Medulla oblongata (tissue), 1 donor: ENCODE measurements at regions not wholly inside any gene's neighbourhood (a gene's known extent, or its start where the extent isn't known, plus 50 kb on each side); places are given as distances from the start of the nearest gene placed in this dataset.
"Not testable (repeated sequence)": the region's sequence is repeated elsewhere in the genome, so short reads cannot be mapped to it uniquely, and the experiment has no call there.

Experiments
- DNase-seq: peaks from one replicate; pipeline ENCODE4 v3.0.0-alpha.2; 2015; ENCODE audit errors: extremely low spot score

DNA sequence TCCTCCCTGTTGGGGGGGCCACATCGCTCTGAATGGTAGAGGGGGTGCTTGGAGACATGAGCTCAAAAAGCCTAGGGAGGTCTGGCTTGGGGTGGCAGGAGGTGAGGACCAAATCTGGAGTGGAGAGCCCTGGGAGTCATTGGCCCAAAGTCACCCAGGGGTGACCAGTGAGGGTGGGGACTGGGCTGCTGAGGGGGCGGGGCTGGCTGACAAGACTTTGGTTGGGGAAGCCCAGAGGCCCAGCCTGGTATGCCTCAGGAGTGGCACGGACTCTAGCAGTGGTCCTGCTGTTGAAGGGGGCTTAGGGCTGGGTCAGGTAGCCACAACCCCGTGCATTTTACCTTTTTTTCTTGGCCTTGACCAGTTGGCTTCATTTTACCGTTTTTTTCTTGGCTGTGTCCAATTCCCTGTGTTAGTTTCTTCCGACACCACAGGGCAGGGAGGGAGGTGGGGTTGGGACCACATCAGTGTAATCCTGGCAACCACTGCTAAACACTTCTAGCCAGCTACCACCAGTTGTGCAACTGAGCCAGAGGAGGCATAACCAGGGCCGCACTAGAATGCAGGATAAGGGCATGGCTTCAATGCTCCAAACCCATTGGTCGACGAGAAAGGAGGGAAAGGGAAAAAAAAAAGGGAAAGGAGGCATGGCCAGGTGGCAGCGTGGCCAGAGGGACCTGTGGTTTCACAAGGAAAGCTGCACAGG lies 105.3 kb upstream of the C2CD4B start:
- no peak for DNase-seq

DNA sequence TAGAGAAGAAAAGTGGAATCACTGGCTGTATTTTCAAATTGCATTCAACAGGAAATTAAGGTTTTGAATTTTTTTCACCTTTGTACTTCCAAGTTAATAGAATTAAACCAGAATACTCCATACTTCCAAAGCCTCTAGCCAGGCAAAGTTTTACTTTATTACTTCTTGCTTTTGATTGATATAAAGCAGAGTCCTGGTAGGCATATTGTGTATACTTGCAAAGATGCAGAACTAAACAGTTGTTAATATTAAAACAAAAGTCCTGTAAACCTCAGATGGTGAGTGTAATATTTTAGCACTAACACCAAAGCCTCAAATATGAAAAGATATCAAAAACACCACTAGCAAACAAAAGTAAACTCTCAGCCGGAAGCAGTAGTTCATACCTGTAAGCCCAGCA lies 107.2 kb upstream of the C2CD4B start:
- DNase-seq, result no peak

DNA sequence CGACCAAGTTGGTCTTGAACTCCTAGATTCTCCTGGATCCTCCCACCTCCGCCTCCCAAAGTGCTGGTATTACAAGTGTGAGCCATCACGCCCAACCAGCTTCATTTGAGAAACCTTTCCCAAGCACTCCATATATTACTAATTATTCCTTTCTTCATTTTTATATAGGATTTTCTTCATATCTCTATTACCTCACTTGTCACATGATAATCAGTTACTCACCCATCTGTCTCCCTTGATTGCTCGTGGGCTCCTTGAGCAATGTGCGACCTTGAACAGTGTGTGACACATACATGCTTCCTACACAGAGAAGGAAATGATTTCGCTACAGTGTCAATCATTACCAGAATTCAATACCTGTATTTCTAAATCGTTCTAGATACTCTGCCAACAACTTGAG lies 110.7 kb upstream of the C2CD4B start:
- no peak for DNase-seq

DNA sequence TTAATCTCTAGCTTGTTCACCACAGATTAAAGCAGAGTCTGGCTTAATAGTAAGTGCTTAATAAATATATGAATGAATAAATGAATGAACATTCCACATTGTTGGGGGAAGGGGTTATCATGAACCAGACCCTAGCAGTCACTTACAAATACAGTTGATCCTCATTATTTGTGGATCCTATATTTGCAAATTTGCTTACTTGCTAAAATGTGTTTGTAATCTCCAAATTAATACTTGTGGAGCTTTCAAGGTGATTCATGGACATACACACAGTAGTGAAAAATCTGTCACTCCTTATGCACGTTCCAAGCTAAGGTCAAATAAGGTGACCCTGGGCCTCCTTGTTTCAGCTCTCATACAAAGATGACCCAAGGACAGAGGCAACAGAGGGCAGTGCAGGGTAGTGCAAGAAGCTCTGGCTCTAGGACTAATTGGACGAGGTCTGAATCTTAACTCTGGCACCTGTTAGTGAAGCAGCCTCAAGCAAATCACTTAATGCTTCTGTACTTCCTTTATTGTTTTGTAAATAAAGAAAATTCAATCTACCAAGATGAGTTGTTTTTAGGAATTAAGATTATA lies 112.8 kb upstream of the C2CD4B start:
- DNase-seq, result no peak

DNA sequence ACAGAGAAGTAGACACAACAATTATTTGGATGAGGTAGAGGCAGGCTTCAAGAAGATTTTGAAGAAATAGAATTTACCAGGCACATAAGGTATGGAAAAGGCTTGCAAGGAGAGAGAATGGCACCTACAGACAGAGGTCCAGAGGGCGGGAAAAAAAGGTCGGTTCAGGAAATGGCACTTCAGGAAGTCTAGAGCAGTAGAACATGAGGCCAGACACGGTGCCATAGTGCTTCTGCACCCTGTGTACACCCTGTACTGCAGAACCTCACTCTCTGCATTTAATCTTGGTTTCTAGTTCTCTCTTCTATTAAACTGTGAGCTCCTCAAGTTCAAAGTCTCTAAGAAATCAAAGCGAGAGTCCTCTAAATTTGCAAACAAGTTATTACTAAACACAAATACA lies 113.4 kb upstream of the C2CD4B start:
- no peak for DNase-seq

DNA sequence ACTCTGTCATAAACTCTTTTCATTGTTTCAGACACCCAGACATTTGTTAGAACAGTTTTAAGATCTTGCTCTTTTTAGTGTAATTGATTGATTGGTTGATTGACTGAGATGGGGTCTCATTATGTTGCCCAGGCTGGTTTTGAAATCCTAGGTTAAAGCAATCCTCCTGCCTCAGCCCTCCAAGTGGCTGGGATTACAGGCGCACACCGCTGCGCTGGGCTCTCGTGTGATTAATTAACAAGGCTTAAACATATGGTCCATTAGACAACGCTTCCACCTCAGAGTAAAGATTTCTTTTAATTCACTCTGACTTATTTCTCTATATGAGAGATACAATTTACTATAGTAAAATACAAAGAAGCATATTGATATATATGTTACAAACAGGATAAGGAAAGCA lies 114.0 kb upstream of the C2CD4B start:
- DNase-seq, result no peak

DNA sequence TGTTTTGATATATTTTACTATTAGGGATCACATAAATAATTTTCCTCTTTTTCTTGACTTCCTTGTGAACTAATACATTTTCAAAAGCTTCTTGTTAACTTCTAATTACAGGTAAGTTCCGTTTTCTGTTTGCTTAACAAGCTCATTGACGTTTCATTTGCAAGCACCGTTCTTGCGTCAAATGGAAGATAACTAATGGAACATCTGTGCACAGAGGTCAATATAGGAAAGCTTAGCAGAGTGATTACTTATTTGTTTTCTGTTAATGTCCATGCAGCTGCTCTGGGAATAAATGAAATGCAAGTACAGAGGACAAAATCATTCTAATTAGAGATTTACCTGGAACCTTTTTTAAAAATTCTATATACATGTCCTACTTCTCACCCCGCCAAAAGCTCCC lies 115.5 kb upstream of the C2CD4B start:
- DNase-seq, result no peak

DNA sequence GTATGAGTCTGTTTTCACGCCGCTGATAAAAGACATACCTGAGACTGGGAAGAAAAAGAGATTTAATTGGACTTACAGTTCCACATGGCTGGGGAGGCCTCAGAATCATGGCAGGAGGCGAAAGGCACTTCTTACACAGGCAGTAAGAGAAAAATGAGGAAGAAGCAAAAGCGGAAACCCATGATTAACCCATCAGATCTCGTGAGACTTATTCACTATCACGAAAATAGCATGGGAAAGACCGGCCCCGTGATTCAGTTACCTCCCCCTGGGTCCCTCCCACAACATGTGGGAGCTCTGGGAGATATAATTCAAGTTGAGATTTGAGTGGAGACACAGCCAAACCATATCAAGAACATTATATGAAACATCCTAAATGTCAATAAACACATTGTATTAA lies 116.7 kb upstream of the C2CD4B start:
- not testable (repeated sequence) for DNase-seq

DNA sequence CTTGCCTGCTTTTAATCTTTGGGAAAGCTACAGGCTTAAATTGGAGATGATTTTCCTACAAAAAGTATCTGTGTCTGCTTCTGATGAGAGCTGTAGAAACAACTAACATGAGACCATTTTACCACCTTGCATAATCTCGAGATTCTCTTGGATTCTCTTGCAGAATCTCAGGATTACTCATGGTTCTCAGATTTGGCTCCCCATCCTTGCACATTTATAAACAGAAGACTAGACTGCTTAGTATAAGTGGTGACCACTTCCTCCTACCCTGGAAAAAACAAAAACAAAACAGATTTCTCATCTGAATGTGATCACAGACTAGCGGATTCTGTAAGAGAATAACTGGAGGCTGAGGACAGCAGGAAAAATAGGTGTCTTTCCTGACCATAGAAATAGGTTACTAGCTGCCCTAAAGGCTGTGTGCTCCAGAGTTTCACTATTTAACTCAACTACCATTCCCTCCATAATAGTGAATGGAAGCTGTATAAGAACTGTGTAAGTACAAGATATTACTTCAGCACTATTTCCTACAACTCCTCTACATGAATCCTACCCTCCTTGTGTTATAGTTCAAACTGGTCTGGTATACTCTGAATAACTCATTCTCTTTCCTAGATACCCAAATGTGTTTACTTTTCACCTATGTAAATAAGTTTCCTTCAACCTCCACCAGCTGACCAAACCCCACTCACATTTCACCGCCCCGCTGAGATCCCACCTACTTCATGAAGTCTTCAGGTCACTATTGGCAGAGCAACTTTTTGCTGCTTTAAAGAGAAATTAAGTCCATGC lies 122.2 kb upstream of the C2CD4B start:
- DNase-seq, result no peak

DNA sequence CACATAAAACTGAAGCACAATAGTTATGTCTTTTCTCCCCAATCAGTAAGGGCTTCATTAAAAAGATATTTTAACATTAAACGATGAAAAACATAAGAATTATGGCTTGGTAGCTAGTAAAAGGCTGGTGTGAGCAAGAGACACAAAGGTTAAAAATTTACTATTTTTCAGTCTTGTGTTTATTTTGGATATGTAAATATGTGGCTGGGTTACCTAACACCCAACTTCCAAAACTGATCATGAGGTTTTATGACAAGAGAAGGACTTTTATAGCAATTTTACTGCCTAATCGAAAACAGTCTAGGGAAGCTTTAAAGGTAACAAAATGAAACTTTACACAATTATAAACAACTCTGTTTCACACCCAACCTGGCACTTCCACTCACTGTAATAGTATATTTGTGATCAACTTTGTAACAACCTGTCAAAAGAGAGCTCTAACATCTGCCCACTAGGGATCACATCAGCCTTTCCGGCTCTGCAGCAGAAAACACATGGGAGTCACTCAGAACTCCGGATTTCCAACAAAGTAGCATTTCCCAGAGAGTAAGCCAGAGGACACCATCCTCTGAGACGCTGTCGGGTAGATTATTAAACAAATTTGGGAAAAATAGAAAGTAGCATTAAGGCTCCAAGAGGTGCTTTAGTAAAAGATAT lies 123.4 kb upstream of the C2CD4B start:
- DNase-seq, result no peak

DNA sequence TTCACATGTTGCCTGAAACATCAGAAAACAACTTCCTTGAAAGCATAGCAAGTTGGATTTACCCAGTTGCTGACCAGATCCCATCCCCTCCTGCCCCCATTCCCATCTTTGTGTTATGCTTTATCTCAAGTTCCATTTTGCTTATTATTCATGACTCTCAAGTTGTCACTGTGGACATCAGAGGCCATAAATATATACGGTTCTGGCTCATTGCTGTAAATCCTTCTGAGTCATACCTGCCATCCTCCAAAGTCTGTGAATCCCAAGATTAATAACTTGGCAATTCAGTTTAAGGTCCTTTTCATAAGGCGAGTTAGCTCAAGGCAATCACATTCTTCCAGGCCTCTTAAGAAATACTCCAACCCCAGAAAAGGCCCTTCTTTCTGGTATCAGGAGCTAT lies 126.2 kb upstream of the C2CD4B start:
- no peak for DNase-seq

DNA sequence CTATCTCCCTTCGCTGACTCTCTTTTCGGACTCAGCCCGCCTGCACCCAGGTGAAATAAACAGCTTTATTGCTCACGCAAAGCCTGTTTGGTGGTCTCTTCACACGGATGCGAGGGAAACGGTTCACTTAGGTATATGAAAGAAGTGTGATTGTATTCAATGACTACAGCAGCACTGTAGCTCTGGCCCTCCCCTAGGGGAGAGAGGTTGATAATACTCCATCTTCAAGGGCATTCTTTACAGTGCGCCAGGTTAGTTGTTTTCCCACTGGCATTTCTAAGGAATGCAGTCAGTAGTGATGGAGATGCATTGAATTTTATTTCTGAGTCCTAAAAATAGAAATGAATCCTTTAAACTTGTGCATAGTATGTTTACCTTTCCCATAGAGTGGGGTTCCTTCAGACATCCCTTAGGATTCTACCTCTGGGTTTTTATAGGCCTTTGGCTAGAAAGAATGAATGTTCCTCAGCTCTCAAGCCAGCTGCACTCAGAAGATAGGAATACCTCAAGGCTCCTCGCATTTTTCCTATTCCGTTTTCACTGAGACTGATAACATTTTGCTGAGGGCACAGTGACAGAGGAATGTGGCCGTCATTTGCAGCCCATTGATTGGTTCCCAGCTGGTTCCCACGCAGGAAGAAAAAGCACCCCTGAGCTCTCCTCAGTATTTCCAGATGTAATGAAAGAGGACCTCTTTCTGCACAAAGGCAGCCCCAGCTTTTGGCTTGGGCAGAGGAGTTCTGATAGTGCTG lies 131.8 kb upstream of the C2CD4B start:
- no peak for DNase-seq

DNA sequence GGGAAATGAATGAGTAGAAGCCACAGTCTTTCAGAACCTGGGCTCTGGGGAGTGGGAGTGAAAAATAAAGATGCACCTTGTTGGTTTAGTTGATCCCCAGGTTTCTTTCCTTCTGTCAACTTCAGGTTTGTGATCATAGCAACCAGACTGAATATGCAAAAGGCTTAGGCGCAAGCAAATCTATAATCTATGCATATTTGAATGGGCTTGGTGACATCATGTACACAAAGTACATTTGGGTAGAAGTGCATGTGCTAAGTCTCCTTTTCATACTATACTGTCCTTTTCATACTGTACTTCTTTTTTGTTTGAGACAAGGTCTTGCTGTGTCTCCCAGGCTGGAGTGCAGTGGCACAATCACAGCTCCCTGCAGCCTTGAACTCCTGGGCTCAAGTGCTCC lies 132.4 kb upstream of the C2CD4B start:
- no peak for DNase-seq

DNA sequence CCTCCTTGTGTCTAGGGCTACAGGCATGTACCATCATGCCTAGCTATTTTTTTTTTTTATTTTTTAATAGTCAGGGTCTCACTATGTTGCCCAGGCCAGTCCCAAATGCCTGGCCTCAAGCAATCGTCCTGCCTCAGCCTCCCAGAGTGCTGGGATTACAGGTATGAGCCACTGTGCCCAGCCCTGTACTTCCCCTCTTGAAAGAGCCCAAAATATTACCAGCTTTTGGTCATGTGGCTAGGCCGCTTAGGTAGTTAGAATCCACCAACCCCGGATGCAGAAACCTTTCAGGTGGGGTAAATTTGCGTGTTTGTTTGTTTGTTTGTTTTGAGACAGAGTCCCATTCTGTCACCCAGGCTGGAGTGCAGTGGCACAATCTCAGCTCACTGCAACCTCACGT lies 132.8 kb upstream of the C2CD4B start:
- no peak for DNase-seq

DNA sequence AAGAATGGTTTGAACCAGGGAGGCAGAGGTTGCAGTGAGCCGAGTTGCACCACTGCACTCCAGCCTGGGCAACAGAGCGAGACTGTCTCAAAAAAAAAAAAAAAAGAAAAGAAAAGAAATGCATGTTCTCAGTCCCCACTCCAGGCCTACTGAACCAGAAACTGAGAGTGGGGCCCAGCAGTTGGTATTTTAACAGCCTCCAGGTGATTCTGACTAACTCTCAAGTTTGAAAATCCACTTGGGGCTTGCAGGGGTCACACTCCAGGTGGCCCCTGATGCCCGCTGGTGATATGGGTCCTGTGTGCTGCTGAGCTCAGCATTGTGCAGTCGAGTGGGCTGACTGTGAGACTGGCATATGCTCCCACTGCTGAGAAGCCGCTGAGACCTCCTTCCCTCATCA lies 133.7 kb upstream of the C2CD4B start:
- DNase-seq, result no peak

DNA sequence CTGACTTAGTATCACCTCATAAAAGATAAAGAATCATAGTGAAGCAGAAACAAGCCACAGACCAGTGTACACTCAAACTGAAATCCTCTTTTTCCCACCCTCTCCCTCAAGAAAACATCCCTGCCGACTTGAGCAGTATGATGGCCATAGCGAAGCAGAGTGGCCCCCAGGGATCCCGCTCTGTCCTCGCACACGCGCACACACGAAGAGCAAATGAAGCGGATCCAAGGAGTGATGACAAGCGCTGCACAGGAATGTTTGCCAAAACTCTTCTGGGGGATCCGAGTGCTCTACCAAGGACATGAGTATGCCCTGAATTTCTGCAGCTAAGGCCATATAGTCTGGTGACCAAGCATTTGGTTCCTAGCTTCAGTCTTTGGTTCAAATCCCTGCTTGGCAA lies 134.5 kb upstream of the C2CD4B start:
- no peak for DNase-seq

DNA sequence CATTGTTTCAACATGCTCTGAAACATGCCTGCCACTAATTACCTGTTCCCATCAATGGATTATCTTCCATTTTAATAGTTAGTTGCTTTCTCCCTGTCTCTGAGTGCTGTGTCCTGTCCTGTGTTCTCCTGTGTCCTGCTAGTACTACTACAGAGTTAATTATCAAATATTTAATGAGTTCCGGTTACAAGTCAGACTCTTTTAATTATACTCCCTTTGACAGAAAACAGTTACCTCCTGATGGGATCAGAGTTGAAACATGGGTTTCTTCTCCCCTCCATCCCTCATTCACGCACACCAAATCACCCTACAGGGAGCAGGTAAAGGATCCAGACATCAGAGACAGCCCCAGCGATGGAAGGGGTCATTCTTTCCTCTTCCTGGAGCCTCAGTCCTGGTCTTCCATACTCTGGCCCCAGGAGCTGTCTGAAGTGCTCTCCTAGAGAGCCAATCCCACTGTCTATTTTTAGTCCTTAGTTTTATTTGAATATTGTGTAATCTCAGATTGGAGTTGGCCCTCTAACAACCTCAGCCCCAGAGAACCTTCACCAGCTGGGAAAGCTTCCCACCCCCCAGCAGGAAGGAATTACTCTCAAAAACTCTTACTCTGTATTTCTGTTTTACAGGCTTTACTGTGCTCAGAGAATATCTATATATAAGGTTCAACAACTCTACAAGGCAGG lies 137.0 kb upstream of the C2CD4B start:
- no peak for DNase-seq

DNA sequence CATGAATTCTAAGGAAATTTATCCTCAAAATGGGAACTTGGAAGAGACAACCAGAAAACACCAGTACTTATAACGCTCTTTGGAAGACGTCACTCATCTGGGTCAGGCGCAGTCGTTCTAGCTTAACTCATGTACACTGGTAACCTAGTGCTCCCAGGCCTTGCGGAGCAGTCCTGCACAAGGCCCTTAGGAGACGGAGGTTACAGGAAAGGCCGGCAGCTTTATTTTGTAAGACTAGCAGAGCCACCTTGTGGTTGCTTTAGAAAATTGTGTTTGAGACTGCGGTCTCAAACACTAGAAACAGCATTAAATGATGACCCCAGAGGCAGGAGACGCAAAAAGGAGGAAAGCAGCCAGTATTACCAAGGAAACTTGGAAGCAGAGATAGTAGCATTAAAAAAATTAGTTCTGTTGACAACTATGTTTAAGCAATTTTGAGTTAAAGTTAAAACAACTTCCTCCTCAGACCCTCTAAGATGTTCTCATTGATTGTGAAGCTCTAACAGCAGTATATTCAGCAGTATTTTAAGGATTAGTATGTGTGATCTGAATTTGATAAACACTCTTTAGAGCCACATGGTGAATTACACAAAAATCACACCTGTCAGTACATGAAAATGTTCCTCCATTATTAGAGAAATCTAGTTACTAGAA lies 141.9 kb upstream of the C2CD4B start:
- peak; percentile 77 for DNase-seq

DNA sequence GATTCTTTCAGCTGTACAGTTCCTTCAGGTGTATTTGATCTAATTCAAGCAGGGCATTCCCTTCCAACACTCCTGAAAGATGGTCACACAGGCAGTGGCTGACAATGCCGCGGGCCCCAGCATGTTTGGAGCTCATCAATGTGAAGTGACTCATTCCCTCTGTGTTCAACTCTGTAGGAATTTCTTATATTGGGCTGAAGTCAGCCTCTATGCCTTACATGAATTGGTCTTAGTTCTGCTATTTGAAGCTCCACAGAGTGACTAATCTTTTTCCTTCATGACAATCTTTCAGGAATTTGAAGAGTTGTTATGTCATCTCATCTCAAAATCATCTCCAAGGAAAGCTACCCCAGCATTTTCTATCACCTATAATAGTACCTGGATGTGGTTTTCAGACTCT lies 142.5 kb upstream of the C2CD4B start:
- DNase-seq, result no peak

DNA sequence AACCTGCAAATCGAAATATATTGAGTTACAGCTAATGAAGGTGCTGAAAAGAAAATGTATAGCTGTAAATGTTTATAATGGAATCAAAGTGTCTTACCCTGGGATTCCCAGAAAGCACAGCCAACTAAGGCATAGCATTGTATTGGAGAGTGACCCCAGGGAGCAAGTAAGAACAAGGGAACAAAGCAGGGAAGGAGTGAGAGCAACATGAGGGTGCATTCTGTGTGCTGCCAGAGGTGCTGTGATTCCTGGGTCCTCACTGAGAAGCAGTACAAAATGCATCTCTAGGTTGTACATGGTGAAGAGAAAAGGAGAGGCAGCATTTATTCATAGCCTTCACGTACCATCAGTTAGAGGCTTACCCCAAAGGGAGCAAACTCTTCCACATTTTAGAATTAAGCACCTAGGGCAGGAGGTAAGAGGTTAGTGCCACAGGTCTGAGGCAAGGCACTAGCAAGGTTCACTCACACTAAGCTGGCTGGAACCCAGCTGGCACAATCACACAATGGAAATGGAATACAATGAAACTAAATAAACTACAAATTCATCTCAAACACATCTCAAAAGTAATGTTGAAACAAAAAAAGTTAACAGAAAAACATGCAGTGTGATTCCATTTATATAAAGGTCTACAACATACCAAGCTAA lies 151.5 kb upstream of the C2CD4B start:
- DNase-seq, result no peak
